IMR-90 (cell line): ENCODE measurements at regions not wholly inside any gene's neighbourhood (a gene's known extent, or its start where the extent isn't known, plus 50 kb on each side); places are given as distances from the start of the nearest gene placed in this dataset.

ENCODE experiments used
- ATAC-seq: fragments of 200-7000 bp; cut with Tn5 transposase; 2 replicates; pipeline ENCODE4 v1.9.1; 2020; ENCODE audit warnings: low read depth, mild to moderate bottlenecking, moderate library complexity
- BruUV-seq: library from RNA; stranded (reverse); fragments of 400-500 nt; replicated peaks from 2 replicates; lab custom pipeline; 2021; lab: Mats Ljungman, UMichigan
- CTCF ChIA-PET: fragments of 300-600 bp; formaldehyde crosslinking; extraction: SDS; loops from one replicate; lab custom pipeline; 2021; ENCODE audit warnings: antibody characterized with exemption; lab: Yijun Ruan, JAX
- POLR2A ChIA-PET: fragments of 300-600 bp; sonication (Branson Sonifier 250); formaldehyde crosslinking; loops from one replicate; lab custom pipeline; 2022; ENCODE audit warnings: antibody characterized with exemption; ENCODE audit not compliant: unreplicated experiment; lab: Charles Lee
- DNase-seq: peaks from one replicate; pipeline ENCODE4 v3.0.0; 2013
- H2AFZ ChIP-seq: replicated peaks from 2 replicates; pipeline ENCODE3; 2013; ENCODE audit warnings: low read length, mild to moderate bottlenecking; ENCODE audit not compliant: poor library complexity
- H2AK5ac ChIP-seq: 2 replicates; pipeline ENCODE4 v1.6.1; 2013; ENCODE audit warnings: low read depth, low read length, inconsistent platforms
- H2AK9ac ChIP-seq: replicated peaks from 2 replicates; pipeline ENCODE3; 2013; ENCODE audit warnings: mild to moderate bottlenecking, low read depth, low read length, moderate library complexity; ENCODE audit not compliant: poor library complexity
- H2BK120ac ChIP-seq: 2 replicates; pipeline ENCODE4 v1.6.1; 2013; ENCODE audit warnings: low read depth, low read length, inconsistent platforms
- H2BK15ac ChIP-seq: 3 replicates; pipeline ENCODE4 v1.6.1; 2013; ENCODE audit warnings: low read depth, low read length, inconsistent platforms
- H2BK20ac ChIP-seq: 2 replicates; pipeline ENCODE4 v1.6.1; 2013; ENCODE audit warnings: low read depth, mild to moderate bottlenecking, inconsistent platforms, low read length, moderate library complexity
- H2BK5ac ChIP-seq: 2 replicates; pipeline ENCODE4 v1.6.1; 2013; ENCODE audit warnings: mild to moderate bottlenecking, low read depth, low read length, inconsistent platforms; ENCODE audit not compliant: poor library complexity, severe bottlenecking
- H3K14ac ChIP-seq: replicated peaks from 2 replicates; pipeline ENCODE4 v1.6.1; 2013; ENCODE audit warnings: low read depth, low read length, inconsistent platforms
- H3K18ac ChIP-seq: 2 replicates; pipeline ENCODE4 v1.6.1; 2013; ENCODE audit warnings: low read depth, low read length, control low read depth
- H3K23ac ChIP-seq: 2 replicates; pipeline ENCODE4 v1.6.1; 2013; ENCODE audit warnings: low read depth, low read length, inconsistent platforms
- H3K27ac ChIP-seq: 2 replicates; pipeline ENCODE4 v1.5.1; 2013; ENCODE audit warnings: mild to moderate bottlenecking, control low read depth, low read length; ENCODE audit not compliant: insufficient read depth
- H3K27me3 ChIP-seq: 2 replicates; pipeline ENCODE4 v1.6.1; 2013; ENCODE audit warnings: low read length; ENCODE audit not compliant: control insufficient read depth, insufficient read depth
- H3K36me3 ChIP-seq: 2 replicates; pipeline ENCODE4 v1.6.1; 2013; ENCODE audit warnings: low read length, mixed read lengths; ENCODE audit not compliant: control insufficient read depth, insufficient read depth
- H3K4ac ChIP-seq: 2 replicates; pipeline ENCODE4 v1.6.1; 2013; ENCODE audit warnings: low read depth, low read length, inconsistent platforms
- H3K4me1 ChIP-seq: 2 replicates; pipeline ENCODE4 v1.6.1; 2013; ENCODE audit warnings: low read length, mixed read lengths; ENCODE audit not compliant: control insufficient read depth, insufficient read depth
- H3K4me2 ChIP-seq: 2 replicates; pipeline ENCODE4 v1.6.1; 2013; ENCODE audit warnings: low read depth, mild to moderate bottlenecking, control low read depth, low read length, moderate library complexity
- H3K4me3 ChIP-seq: 2 replicates; pipeline ENCODE4 v1.5.1; 2013; ENCODE audit warnings: low read depth, mild to moderate bottlenecking, control low read depth, low read length, moderate library complexity; ENCODE audit not compliant: insufficient read depth
- H3K56ac ChIP-seq: 2 replicates; pipeline ENCODE4 v1.6.1; 2013; ENCODE audit warnings: low read length, inconsistent platforms; ENCODE audit not compliant: insufficient read depth; ENCODE audit errors: extremely low read depth
- H3K79me1 ChIP-seq, 2 experiments: 2 replicates each; pipeline ENCODE4 v1.6.1; 2013; ENCODE audit warnings: low read length in 2 of 2, inconsistent platforms in 1 of 2, low read depth in 1 of 2
- H3K9ac ChIP-seq: 2 replicates; pipeline ENCODE4 v1.6.1; 2013; ENCODE audit warnings: low read depth, low read length, control low read depth
- H3K9me1 ChIP-seq: 2 replicates; pipeline ENCODE4 v1.6.1; 2013; ENCODE audit warnings: low read length, inconsistent platforms; ENCODE audit not compliant: insufficient read depth
- H3K9me3 ChIP-seq: 2 replicates; pipeline ENCODE4 v1.6.1; 2013; ENCODE audit warnings: low read length; ENCODE audit not compliant: control insufficient read depth, insufficient read depth
- H4K20me1 ChIP-seq: 2 replicates; pipeline ENCODE4 v1.6.1; 2013; ENCODE audit warnings: low read length, inconsistent platforms; ENCODE audit not compliant: insufficient read depth
- H4K5ac ChIP-seq: 2 replicates; pipeline ENCODE4 v1.6.1; 2013; ENCODE audit warnings: mild to moderate bottlenecking, low read depth, low read length, control low read depth
- H4K8ac ChIP-seq, 2 experiments: 2 replicates each; pipeline ENCODE4 v1.6.1; 2013; ENCODE audit warnings: low read depth in 2 of 2, low read length in 2 of 2, control low read depth in 1 of 2, inconsistent platforms in 1 of 2
- H4K91ac ChIP-seq: 2 replicates; pipeline ENCODE4 v1.6.1; 2013; ENCODE audit warnings: low read depth, low read length, inconsistent platforms; ENCODE audit not compliant: insufficient read depth
- MAFK ChIP-seq: IDR thresholded peaks from 2 replicates; pipeline ENCODE4 v1.6.1; 2012; ENCODE audit warnings: low read depth, low read length, improper control_type of control experiment
- RFX5 ChIP-seq: IDR thresholded peaks from 2 replicates; pipeline ENCODE4 v1.8.0; 2012; ENCODE audit warnings: low read depth, mild to moderate bottlenecking, low read length, moderate library complexity
- WGBS, 2 experiments: methylation state at CpG; one replicate each; pipeline versions ENCODE4 v1.1.5 to v1.1.7; 2013; ENCODE audit warnings: missing lambda C conversion rate in 2 of 2; ENCODE audit not compliant: insufficient read length in 1 of 2; ENCODE audit errors: extremely low coverage in 2 of 2; 5-methylcytosine and 5-hydroxymethylcytosine counted together
- dilution Hi-C: fragments of 300-500 bp; cut with HindIII; formaldehyde crosslinking; loops from one replicate; pipeline ENCODE4 v1.14.3; 2018; ENCODE audit warnings: low sequenced_read_pairs; ENCODE audit not compliant: unreplicated experiment
- in situ Hi-C: fragments of 300-500 bp; cut with MboI; formaldehyde crosslinking; loops from 3 replicates; pipeline ENCODE4 v1.14.3; 2019; ENCODE audit warnings: low sequenced_read_pairs, inconsistent platforms, mixed read lengths
- intact Hi-C: fragments of 100-400 bp; cut with micrococcal nuclease; formaldehyde crosslinking; loops from 2 replicates; pipeline ENCODE4 v1.10.0; 2022

- Histone ChIP-seq H4K8ac (no peak overlapping the region), H3K18ac (no peak overlapping the region), H2AK5ac (no peak overlapping the region), H3K56ac (no peak overlapping the region), H2BK120ac (no peak overlapping the region), H2AFZ (no peak overlapping the region), H2AK9ac (no peak overlapping the region), H3K4ac (no peak overlapping the region), H3K9me3 (no peaks in the 10 kb centered on the region), H4K20me1 (no peaks in the 10 kb centered on the region), H4K91ac (no peak overlapping the region), H3K27me3 (peaks cover 4% of the 10 kb centered on the region), H3K23ac (no peak overlapping the region), H2BK15ac (no peak overlapping the region), H3K14ac (no peak overlapping the region), H3K4me1 (no peaks in the 10 kb centered on the region), H3K27ac (no peak overlapping the region), H4K5ac (no peak overlapping the region), H3K79me1 (no peaks in the 10 kb centered on the region), H3K9ac (no peak overlapping the region), H3K4me3 (no peak overlapping the region), H3K9me1 (no peaks in the 10 kb centered on the region), H3K36me3 (no peaks in the 10 kb centered on the region), H2BK5ac (no peak overlapping the region), H3K4me2 (no peak overlapping the region), H2BK20ac (no peak overlapping the region)
- intact Hi-C loops: loop anchor here (2.0 kb wide), 1 partner anchor 779 kb away; no protein-coding TSS in a partner anchor
- peak; percentile 41 for TF ChIP-seq MAFK
- no peak for TF ChIP-seq RFX5
- in situ Hi-C loops: no loop called here
- no TSS peak for BruUV-seq
- no CpG with 5 or more reads among the region's 4 CpGs for WGBS, 2 experiments
- ChIA-PET POLR2A (no interaction called here), CTCF (interaction anchor here (0.6 kb wide), 1 partner anchor 19 kb away, joined by 3 read pairs; no protein-coding TSS in a partner anchor)
- ATAC-seq: no peak
- dilution Hi-C loops: no loop called here
- no peak for DNase-seq
Observed at GRCh38 chr2:175308005-175308404, 126.5 kb upstream of the ATP5MC3 start.
